ENCODE measurements at regions not wholly inside any gene's neighbourhood (a gene's known extent, or its start where the extent isn't known, plus 50 kb on each side); places are given as distances from the start of the nearest gene placed in this dataset.

GRCh38 chr2:47682216-47682749, 100.7 kb upstream of the MSH6 start:
- ChIA-PET CTCF (interaction anchor here in 1 of 2 donors (0.6 kb wide), 1 partner anchor 175 kb away, joined by 4 read pairs; no protein-coding TSS in a partner anchor), POLR2A (interaction anchor here in 1 of 2 donors (0.7 kb wide), 1 partner anchor 25 kb away, joined by 10 read pairs; no protein-coding TSS in a partner anchor)
- Histone ChIP-seq H3K4me1 (ENCODE audit: control insufficient read depth in 1 of 2, extremely low read depth in 1 of 2, insufficient read depth in 2 of 2, low read length in 2 of 2) (no peaks in the 10 kb centered on the region), H3K4me3 (ENCODE audit: control insufficient read depth in 1 of 2, extremely low read depth in 1 of 2, low read length in 1 of 2) (no peak overlapping the region), H3K9me3 (no peaks in the 10 kb centered on the region), H3K27me3 (replicated peaks in 1 of 2; ENCODE audit: control insufficient read depth in 2 of 2, extremely low read depth in 1 of 2, insufficient read depth in 2 of 2, low read length in 1 of 2) (no peaks in the 10 kb centered on the region), H3K27ac (ENCODE audit: low read length) (no peak overlapping the region), H3K36me3 (ENCODE audit: control insufficient read depth in 2 of 2, extremely low read depth in 1 of 2, insufficient read depth in 1 of 2, low read length in 1 of 2) (no peaks in the 10 kb centered on the region)
- peaks cover 3 to 7% of the 10 kb centered on the region in 2 donors for H3K27me3 Mint-ChIP-seq
- ATAC-seq (replicated peaks in 1 of 4) = no peak
- 85% methylated on average over 7 of the region's 8 CpGs for WGBS (ENCODE audit: insufficient coverage)
- H3K4me1 Mint-ChIP-seq = no peaks in the 10 kb centered on the region
- no peak overlapping the region for H3K27ac Mint-ChIP-seq
- DNase-seq = no peak
- H3K36me3 Mint-ChIP-seq = no peaks in the 10 kb centered on the region
- no peak overlapping the region for H3K4me3 Mint-ChIP-seq
- no peaks in the 10 kb centered on the region for H3K9me3 Mint-ChIP-seq

- no peak for ATAC-seq (replicated peaks in 1 of 4)
- H3K36me3 Mint-ChIP-seq = no peaks in the 10 kb centered on the region
- Histone ChIP-seq H3K27me3 (replicated peaks in 1 of 2; ENCODE audit: control insufficient read depth in 2 of 2, extremely low read depth in 1 of 2, insufficient read depth in 2 of 2, low read length in 1 of 2) (peaks cover 0 to 3% of the 10 kb centered on the region in 2 experiments), H3K4me3 (ENCODE audit: control insufficient read depth in 1 of 2, extremely low read depth in 1 of 2, low read length in 1 of 2) (no peak overlapping the region), H3K36me3 (ENCODE audit: control insufficient read depth in 2 of 2, extremely low read depth in 1 of 2, insufficient read depth in 1 of 2, low read length in 1 of 2) (no peaks in the 10 kb centered on the region), H3K27ac (ENCODE audit: low read length) (no peak overlapping the region), H3K4me1 (ENCODE audit: control insufficient read depth in 1 of 2, extremely low read depth in 1 of 2, insufficient read depth in 2 of 2, low read length in 2 of 2) (no peaks in the 10 kb centered on the region), H3K9me3 (no peaks in the 10 kb centered on the region)
- H3K27ac Mint-ChIP-seq = no peak overlapping the region
- peaks cover 12 to 17% of the 10 kb centered on the region in 2 donors for H3K27me3 Mint-ChIP-seq
- POLR2A ChIA-PET = no interaction called here
- 84% methylated on average over 4 of the region's 6 CpGs for WGBS (ENCODE audit: insufficient coverage)
- H3K9me3 Mint-ChIP-seq = no peaks in the 10 kb centered on the region
- H3K4me3 Mint-ChIP-seq = no peak overlapping the region
- DNase-seq = no peak
- no peaks in the 10 kb centered on the region for H3K4me1 Mint-ChIP-seq
- CTCF ChIA-PET = no interaction called here
Observed at GRCh38 chr2:47676261-47676926, 105.6 kb upstream of the KCNK12 start.

- ChIA-PET CTCF (no interaction called here), POLR2A (no interaction called here)
- H3K27ac ChIP-seq (ENCODE audit: low read length) = no peak overlapping the region
- Mint-ChIP-seq H3K4me1 (no peaks in the 10 kb centered on the region), H3K36me3 (no peaks in the 10 kb centered on the region), H3K9me3 (no peaks in the 10 kb centered on the region), H3K4me3 (no peak overlapping the region), H3K27me3 (peaks cover 12 to 17% of the 10 kb centered on the region in 2 donors), H3K27ac (no peak overlapping the region)
- WGBS (ENCODE audit: insufficient coverage) = 71% methylated on average over 2 of the region's 2 CpGs
- ATAC-seq (replicated peaks in 1 of 4) (no peak), DNase-seq (no peak)
- peaks cover 0 to 3% of the 10 kb centered on the region in 2 experiments for H3K27me3 ChIP-seq (replicated peaks in 1 of 2; ENCODE audit: control insufficient read depth in 2 of 2, extremely low read depth in 1 of 2, insufficient read depth in 2 of 2, low read length in 1 of 2)
- no peak overlapping the region for H3K4me3 ChIP-seq (ENCODE audit: control insufficient read depth in 1 of 2, extremely low read depth in 1 of 2, low read length in 1 of 2)
- no peaks in the 10 kb centered on the region for H3K4me1 ChIP-seq (ENCODE audit: control insufficient read depth in 1 of 2, extremely low read depth in 1 of 2, insufficient read depth in 2 of 2, low read length in 2 of 2)
- no peaks in the 10 kb centered on the region for H3K36me3 ChIP-seq (ENCODE audit: control insufficient read depth in 2 of 2, extremely low read depth in 1 of 2, insufficient read depth in 1 of 2, low read length in 1 of 2)
- no peaks in the 10 kb centered on the region for H3K9me3 ChIP-seq
Observed at GRCh38 chr2:47675196-47675825, 104.5 kb upstream of the KCNK12 start.

GRCh38 chr2:47666332-47666731, 95.5 kb upstream of the KCNK12 start:
- no peaks in the 10 kb centered on the region for H3K36me3 ChIP-seq (ENCODE audit: control insufficient read depth in 2 of 2, extremely low read depth in 1 of 2, insufficient read depth in 1 of 2, low read length in 1 of 2)
- H3K4me3 ChIP-seq (ENCODE audit: control insufficient read depth in 1 of 2, extremely low read depth in 1 of 2, low read length in 1 of 2) = no peak overlapping the region
- Mint-ChIP-seq H3K9me3 (no peaks in the 10 kb centered on the region), H3K4me1 (no peaks in the 10 kb centered on the region), H3K27ac (no peak overlapping the region), H3K4me3 (no peak overlapping the region), H3K36me3 (no peaks in the 10 kb centered on the region), H3K27me3 (no peaks in the 10 kb centered on the region)
- DNase-seq (no peak), ATAC-seq (replicated peaks in 1 of 4) (no peak)
- no peaks in the 10 kb centered on the region for H3K4me1 ChIP-seq (ENCODE audit: control insufficient read depth in 1 of 2, extremely low read depth in 1 of 2, insufficient read depth in 2 of 2, low read length in 2 of 2)
- H3K9me3 ChIP-seq = no peaks in the 10 kb centered on the region
- H3K27ac ChIP-seq (ENCODE audit: low read length) = no peak overlapping the region
- no peaks in the 10 kb centered on the region for H3K27me3 ChIP-seq (replicated peaks in 1 of 2; ENCODE audit: control insufficient read depth in 2 of 2, extremely low read depth in 1 of 2, insufficient read depth in 2 of 2, low read length in 1 of 2)
- ChIA-PET CTCF (interaction anchor here in 1 of 2 donors (0.5 kb wide), 1 partner anchor 41 kb away, joined by 3 read pairs; no protein-coding TSS in a partner anchor), POLR2A (no interaction called here)

- ChIA-PET CTCF (no interaction called here), POLR2A (no interaction called here)
- no peak for ATAC-seq (replicated peaks in 1 of 4)
- Histone ChIP-seq H3K4me3 (ENCODE audit: control insufficient read depth in 1 of 2, extremely low read depth in 1 of 2, low read length in 1 of 2) (no peak overlapping the region), H3K27me3 (replicated peaks in 1 of 2; ENCODE audit: control insufficient read depth in 2 of 2, extremely low read depth in 1 of 2, insufficient read depth in 2 of 2, low read length in 1 of 2) (no peaks in the 10 kb centered on the region), H3K36me3 (ENCODE audit: control insufficient read depth in 2 of 2, extremely low read depth in 1 of 2, insufficient read depth in 1 of 2, low read length in 1 of 2) (no peaks in the 10 kb centered on the region), H3K27ac (ENCODE audit: low read length) (no peak overlapping the region), H3K4me1 (ENCODE audit: control insufficient read depth in 1 of 2, extremely low read depth in 1 of 2, insufficient read depth in 2 of 2, low read length in 2 of 2) (no peaks in the 10 kb centered on the region), H3K9me3 (no peaks in the 10 kb centered on the region)
- no peaks in the 10 kb centered on the region for H3K27me3 Mint-ChIP-seq
- no peaks in the 10 kb centered on the region for H3K4me1 Mint-ChIP-seq
- no peaks in the 10 kb centered on the region for H3K9me3 Mint-ChIP-seq
- 42% methylated on average over 3 of the region's 7 CpGs for WGBS (ENCODE audit: insufficient coverage)
- H3K4me3 Mint-ChIP-seq = no peak overlapping the region
- DNase-seq = no peak
- H3K27ac Mint-ChIP-seq = no peak overlapping the region
- H3K36me3 Mint-ChIP-seq = no peaks in the 10 kb centered on the region
Observed at GRCh38 chr2:47664817-47665216, 94.0 kb upstream of the KCNK12 start.

- DNase-seq = no peak
- Mint-ChIP-seq H3K36me3 (no peaks in the 10 kb centered on the region), H3K27me3 (no peaks in the 10 kb centered on the region), H3K9me3 (no peaks in the 10 kb centered on the region), H3K27ac (no peak overlapping the region), H3K4me3 (no peak overlapping the region), H3K4me1 (no peaks in the 10 kb centered on the region)
- Histone ChIP-seq H3K4me1 (ENCODE audit: control insufficient read depth in 1 of 2, extremely low read depth in 1 of 2, insufficient read depth in 2 of 2, low read length in 2 of 2) (no peaks in the 10 kb centered on the region), H3K36me3 (ENCODE audit: control insufficient read depth in 2 of 2, extremely low read depth in 1 of 2, insufficient read depth in 1 of 2, low read length in 1 of 2) (no peaks in the 10 kb centered on the region), H3K9me3 (no peaks in the 10 kb centered on the region), H3K4me3 (ENCODE audit: control insufficient read depth in 1 of 2, extremely low read depth in 1 of 2, low read length in 1 of 2) (no peak overlapping the region), H3K27ac (ENCODE audit: low read length) (no peak overlapping the region), H3K27me3 (replicated peaks in 1 of 2; ENCODE audit: control insufficient read depth in 2 of 2, extremely low read depth in 1 of 2, insufficient read depth in 2 of 2, low read length in 1 of 2) (no peaks in the 10 kb centered on the region)
- WGBS (ENCODE audit: insufficient coverage) = no CpG with 5 or more reads among the region's 1 CpG
- ChIA-PET POLR2A (no interaction called here), CTCF (no interaction called here)
- ATAC-seq (replicated peaks in 1 of 4) = no peak
Observed at GRCh38 chr2:47662552-47662951, 91.8 kb upstream of the KCNK12 start.

All from T-cell (primary cell).